OCI-LY7 (cell line): ENCODE measurements at regions not wholly inside any gene's neighbourhood (a gene's known extent, or its start where the extent isn't known, plus 50 kb on each side); places are given as distances from the start of the nearest gene placed in this dataset.

Source experiments
- BruUV-seq: library from RNA; stranded (reverse); fragments of 400-500 nt; replicated peaks from 2 replicates; lab custom pipeline; 2021; lab: Mats Ljungman, UMichigan
- CTCF ChIA-PET: fragments of 300-600 bp; sonication (Branson Sonifier 250); formaldehyde crosslinking; loops from one replicate; lab custom pipeline; 2022; ENCODE audit warnings: antibody characterized with exemption; ENCODE audit not compliant: unreplicated experiment; lab: Charles Lee
- POLR2A ChIA-PET: fragments of 300-600 bp; sonication (Branson Sonifier 250); formaldehyde crosslinking; loops from one replicate; lab custom pipeline; 2022; ENCODE audit warnings: antibody characterized with exemption; lab: Charles Lee
- DNase-seq: peaks from one replicate; pipeline ENCODE4 v3.0.0-alpha.2; 2015; ENCODE audit warnings: low spot score
- H2AFZ ChIP-seq: fragments of 200-600 bp; sonication (generic), shearing (Covaris generic); 2 replicates; pipeline ENCODE4 v1.6.1; 2014; ENCODE audit warnings: mild to moderate bottlenecking, antibody characterized with exemption, low read length, moderate library complexity
- H3K27ac ChIP-seq: fragments of 200-600 bp; sonication (generic); 2 replicates; pipeline ENCODE4 v1.5.1; 2014; ENCODE audit warnings: mixed run types, low read depth, mild to moderate bottlenecking, moderate library complexity, low read length, inconsistent platforms; ENCODE audit not compliant: poor library complexity, severe bottlenecking
- H3K36me3 ChIP-seq: fragments of 200-600 bp; sonication (generic); 2 replicates; pipeline ENCODE4 v1.6.1; 2014; ENCODE audit warnings: mild to moderate bottlenecking, antibody characterized with exemption, low read length, moderate library complexity, mixed read lengths; ENCODE audit not compliant: insufficient read depth
- H3K4me1 ChIP-seq: fragments of 200-600 bp; sonication (generic); 2 replicates; pipeline ENCODE4 v1.5.1; 2014; ENCODE audit warnings: mild to moderate bottlenecking, low read length; ENCODE audit not compliant: insufficient read depth, poor library complexity, severe bottlenecking
- H3K4me2 ChIP-seq: fragments of 200-600 bp; sonication (generic); 2 replicates; pipeline ENCODE4 v1.6.1; 2014; ENCODE audit warnings: mild to moderate bottlenecking, low read length
- H3K4me3 ChIP-seq: fragments of 200-600 bp; sonication (generic); 2 replicates; pipeline ENCODE4 v1.5.1; 2014; ENCODE audit warnings: mild to moderate bottlenecking, low read depth, low read length; ENCODE audit not compliant: poor library complexity, severe bottlenecking
- H3K79me2 ChIP-seq: fragments of 200-600 bp; sonication (generic); 2 replicates; pipeline ENCODE4 v1.6.1; 2016; ENCODE audit warnings: low read depth, mild to moderate bottlenecking, low read length, moderate library complexity, mixed read lengths; ENCODE audit not compliant: insufficient read depth
- H3K9me2 ChIP-seq: fragments of 200-600 bp; sonication (generic); 2 replicates; pipeline ENCODE4 v1.6.1; 2016; ENCODE audit warnings: mild to moderate bottlenecking, low read length, mixed read lengths; ENCODE audit not compliant: insufficient read depth
- H3K9me3 ChIP-seq: fragments of 200-600 bp; sonication (generic); 2 replicates; pipeline ENCODE4 v1.6.1; 2014; ENCODE audit warnings: mild to moderate bottlenecking, mixed run types, low read length, mixed read lengths
- H4K20me1 ChIP-seq: fragments of 200-600 bp; sonication (generic); 2 replicates; pipeline ENCODE4 v1.6.1; 2014; ENCODE audit warnings: mild to moderate bottlenecking, antibody characterized with exemption, low read length, moderate library complexity, mixed read lengths; ENCODE audit not compliant: insufficient read depth
- EZH2phosphoT487 ChIP-seq: fragments of 200-600 bp; sonication (generic); IDR thresholded peaks from 2 replicates; pipeline ENCODE4 v1.6.1; 2018; ENCODE audit warnings: low read depth, borderline replicate concordance, mild to moderate bottlenecking, mixed run types, antibody characterized with exemption, low read length, moderate library complexity, mixed read lengths
- intact Hi-C: fragments of 100-400 bp; cut with micrococcal nuclease; formaldehyde crosslinking; loops from one replicate; pipeline ENCODE4 v1.10.0; 2022; ENCODE audit not compliant: unreplicated experiment
- TF ChIP-seq, protein P1 (sequence below): fragments of 200-600 bp; sonication (generic); conservative IDR thresholded peaks from 2 replicates; pipeline ENCODE4 v1.5.1; 2014; ENCODE audit warnings: mild to moderate bottlenecking, antibody characterized with exemption, low read length, moderate library complexity, mixed read lengths

- Histone ChIP-seq H3K9me3 (no peaks in the 10 kb centered on the region), H3K9me2 (no peaks in the 10 kb centered on the region), H3K4me1 (no peaks in the 10 kb centered on the region), H3K4me2 (no peak overlapping the region), H3K27ac (no peak overlapping the region), H3K79me2 (no peaks in the 10 kb centered on the region), H2AFZ (no peak overlapping the region), H3K4me3 (no peak overlapping the region), H4K20me1 (no peaks in the 10 kb centered on the region), H3K36me3 (no peaks in the 10 kb centered on the region)
- DNase-seq, result no peak
- intact Hi-C loops, result no loop called here
- ChIA-PET CTCF (no interaction called here), POLR2A (no interaction called here)
- no peak for TF ChIP-seq EZH2phosphoT487
- TF ChIP-seq, protein P1, sequence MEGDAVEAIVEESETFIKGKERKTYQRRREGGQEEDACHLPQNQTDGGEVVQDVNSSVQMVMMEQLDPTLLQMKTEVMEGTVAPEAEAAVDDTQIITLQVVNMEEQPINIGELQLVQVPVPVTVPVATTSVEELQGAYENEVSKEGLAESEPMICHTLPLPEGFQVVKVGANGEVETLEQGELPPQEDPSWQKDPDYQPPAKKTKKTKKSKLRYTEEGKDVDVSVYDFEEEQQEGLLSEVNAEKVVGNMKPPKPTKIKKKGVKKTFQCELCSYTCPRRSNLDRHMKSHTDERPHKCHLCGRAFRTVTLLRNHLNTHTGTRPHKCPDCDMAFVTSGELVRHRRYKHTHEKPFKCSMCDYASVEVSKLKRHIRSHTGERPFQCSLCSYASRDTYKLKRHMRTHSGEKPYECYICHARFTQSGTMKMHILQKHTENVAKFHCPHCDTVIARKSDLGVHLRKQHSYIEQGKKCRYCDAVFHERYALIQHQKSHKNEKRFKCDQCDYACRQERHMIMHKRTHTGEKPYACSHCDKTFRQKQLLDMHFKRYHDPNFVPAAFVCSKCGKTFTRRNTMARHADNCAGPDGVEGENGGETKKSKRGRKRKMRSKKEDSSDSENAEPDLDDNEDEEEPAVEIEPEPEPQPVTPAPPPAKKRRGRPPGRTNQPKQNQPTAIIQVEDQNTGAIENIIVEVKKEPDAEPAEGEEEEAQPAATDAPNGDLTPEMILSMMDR, result no peak
- BruUV-seq, result no TSS peak
These were observed 79.8 kb downstream of the ENGASE start for GRCh38 chr17:79154446-79154845.

- H3K9me3 ChIP-seq, result no peaks in the 10 kb centered on the region
- no peaks in the 10 kb centered on the region for H3K4me1 ChIP-seq
- no peak overlapping the region for H3K4me2 ChIP-seq
- CTCF ChIA-PET, result no interaction called here
- H2AFZ ChIP-seq, result no peak overlapping the region
- no peak overlapping the region for H3K27ac ChIP-seq
- intact Hi-C loops, result no loop called here
- no peak overlapping the region for H3K4me3 ChIP-seq
- no peaks in the 10 kb centered on the region for H3K36me3 ChIP-seq
- no peaks in the 10 kb centered on the region for H3K9me2 ChIP-seq
- BruUV-seq, result no TSS peak
- TF ChIP-seq EZH2phosphoT487, result no peak
- TF ChIP-seq, protein P1, result no peak
- H3K79me2 ChIP-seq, result no peaks in the 10 kb centered on the region
- H4K20me1 ChIP-seq, result no peaks in the 10 kb centered on the region
- DNase-seq, result no peak
- POLR2A ChIA-PET, result no interaction called here
These were observed 78.9 kb downstream of the ENGASE start for GRCh38 chr17:79153367-79154130.

DNA sequence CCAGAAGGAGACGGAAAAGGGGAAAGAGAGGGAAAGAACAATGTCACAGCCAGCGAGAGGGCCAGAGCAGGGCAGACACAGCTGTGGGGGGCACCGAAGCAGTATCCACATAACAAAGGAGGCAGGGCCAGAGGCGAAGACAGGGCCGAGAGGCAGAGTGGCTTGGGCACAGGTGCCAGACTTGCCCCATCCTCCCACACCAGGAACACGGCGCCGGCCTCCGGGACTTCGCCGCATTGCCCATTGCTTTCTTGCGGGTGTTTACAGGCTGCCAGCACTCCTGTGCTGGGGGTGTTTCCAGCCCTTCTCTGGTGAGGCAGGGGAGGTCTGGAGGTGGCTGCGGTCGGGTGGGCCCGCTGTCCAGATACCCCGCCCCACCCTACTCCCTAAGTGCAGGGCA lies 78.0 kb downstream of the ENGASE start:
- TF ChIP-seq, protein P1, result no peak
- no peak for TF ChIP-seq EZH2phosphoT487
- Histone ChIP-seq H3K9me3 (no peaks in the 10 kb centered on the region), H2AFZ (no peak overlapping the region), H3K36me3 (no peaks in the 10 kb centered on the region), H3K9me2 (no peaks in the 10 kb centered on the region), H3K4me2 (no peak overlapping the region), H3K79me2 (no peaks in the 10 kb centered on the region), H3K4me3 (no peak overlapping the region), H3K27ac (no peak overlapping the region), H4K20me1 (no peaks in the 10 kb centered on the region), H3K4me1 (no peaks in the 10 kb centered on the region)
- no TSS peak for BruUV-seq
- ChIA-PET CTCF (no interaction called here), POLR2A (no interaction called here)
- intact Hi-C loops, result no loop called here
- no peak for DNase-seq
